Esophagus muscularis mucosa (tissue), 4 donors: ENCODE measurements at regions not wholly inside any gene's neighbourhood (a gene's known extent, or its start where the extent isn't known, plus 50 kb on each side); places are given as distances from the start of the nearest gene placed in this dataset.

Source experiments
- DNase-seq: peaks from one replicate; pipeline ENCODE4 v3.0.0-alpha.2; 2017; ENCODE audit errors: extremely low spot score
- H3K27ac ChIP-seq, 4 donors: fragments of 200-600 bp; sonication (generic); replicated peaks in 1 of 4; 1 replicate in 3 of 4; 2 replicates in 1 of 4; pipeline ENCODE4 v1.5.1; 2016 to 2019; ENCODE audit warnings: mild to moderate bottlenecking in 1 of 4
- H3K27me3 ChIP-seq, 4 donors: fragments of 200-600 bp; sonication (generic); one replicate each; pipeline versions ENCODE4 v1.5.1 to v1.6.0; 2016 to 2019
- H3K36me3 ChIP-seq, 4 donors: fragments of 200-600 bp; sonication (generic); one replicate each; pipeline ENCODE4 v1.5.1; 2016 to 2019
- H3K4me1 ChIP-seq, 4 donors: fragments of 200-600 bp; sonication (generic); one replicate each; pipeline ENCODE4 v1.5.1; 2016 to 2019
- H3K4me3 ChIP-seq, 4 donors: fragments of 200-600 bp; sonication (generic); 1 replicate in 2 of 4; 2 replicates in 2 of 4; pipeline ENCODE4 v1.5.1; 2016 to 2019; ENCODE audit warnings: mild to moderate bottlenecking in 4 of 4, moderate library complexity in 1 of 4
- H3K9me3 ChIP-seq, 4 donors: fragments of 200-600 bp; sonication (generic); 1 replicate in 3 of 4; 2 replicates in 1 of 4; pipeline ENCODE4 v1.5.1; 2016 to 2019
- EP300 ChIP-seq: sonication (generic); formaldehyde crosslinking; IDR thresholded peaks from one replicate; pipeline ENCODE4 v1.6.1; 2017; ENCODE audit warnings: antibody characterized with exemption
- POLR2A ChIP-seq: fragments of 450-650 bp; IDR thresholded peaks from one replicate; pipeline ENCODE4 v1.6.1; 2017; ENCODE audit warnings: antibody characterized with exemption, moderate library complexity, mild to moderate bottlenecking, low read depth
- POLR2AphosphoS5 ChIP-seq, 2 donors: sonication (generic); formaldehyde crosslinking; IDR thresholded peaks; one replicate each; pipeline ENCODE4 v1.6.1; 2017; ENCODE audit warnings: antibody characterized with exemption in 2 of 2
- WGBS: methylation state at CpG from one replicate; pipeline ENCODE4 v1.1.5; 2018; 5-methylcytosine and 5-hydroxymethylcytosine counted together
- intact Hi-C: fragments of 100-400 bp; cut with DNase I; formaldehyde crosslinking; loops from one replicate; pipeline ENCODE4 v1.15.1; 2023
- TF ChIP-seq, protein P1 (sequence below), 3 experiments: fragments of 200-600 bp in 2 of 3; fragments of 450-650 bp in 1 of 3; sonication (generic) in 2 of 3; IDR thresholded peaks; one replicate each; pipeline ENCODE4 v1.5.1; 2017 to 2019; ENCODE audit warnings: antibody characterized with exemption in 3 of 3, mild to moderate bottlenecking in 2 of 3, moderate library complexity in 1 of 3

DNA sequence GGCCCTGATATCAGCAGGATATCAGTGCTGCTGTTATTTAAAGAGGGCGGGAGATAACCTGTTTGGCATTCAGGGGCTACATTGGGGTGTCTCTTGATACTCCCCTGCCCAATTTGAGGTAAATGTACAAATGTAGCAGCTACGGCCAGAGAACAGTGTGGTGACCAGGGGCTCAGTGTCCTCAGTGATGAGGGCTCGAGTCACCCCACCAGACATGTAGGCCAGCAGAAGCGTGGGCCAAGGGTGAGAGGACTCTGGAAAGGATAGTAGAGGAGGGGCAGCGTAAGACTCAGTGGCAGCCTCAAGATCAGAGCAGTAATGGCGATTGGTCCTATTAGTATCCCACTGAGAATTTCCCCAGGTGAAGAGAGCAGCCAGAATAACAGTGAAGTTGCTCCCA, 108.4 kb downstream of the XCL2 start:
- Histone ChIP-seq H3K36me3 (no peaks in the 10 kb centered on the region), H3K27ac (no peak overlapping the region), H3K9me3 (no peaks in the 10 kb centered on the region), H3K4me1 (peaks cover 6 to 27% (median 22%) of the 10 kb centered on the region in 4 donors), H3K4me3 (no peak overlapping the region), H3K27me3 (no peaks in the 10 kb centered on the region)
- intact Hi-C loops: loop anchor here (5.0 to 10.0 kb wide), 4 partner anchors 137 to 909 kb away; partner anchors contain the start of gene ATP1B1
- WGBS: 91% methylated on average over 6 of the region's 6 CpGs
- no peak for DNase-seq
- TF ChIP-seq, protein P1, sequence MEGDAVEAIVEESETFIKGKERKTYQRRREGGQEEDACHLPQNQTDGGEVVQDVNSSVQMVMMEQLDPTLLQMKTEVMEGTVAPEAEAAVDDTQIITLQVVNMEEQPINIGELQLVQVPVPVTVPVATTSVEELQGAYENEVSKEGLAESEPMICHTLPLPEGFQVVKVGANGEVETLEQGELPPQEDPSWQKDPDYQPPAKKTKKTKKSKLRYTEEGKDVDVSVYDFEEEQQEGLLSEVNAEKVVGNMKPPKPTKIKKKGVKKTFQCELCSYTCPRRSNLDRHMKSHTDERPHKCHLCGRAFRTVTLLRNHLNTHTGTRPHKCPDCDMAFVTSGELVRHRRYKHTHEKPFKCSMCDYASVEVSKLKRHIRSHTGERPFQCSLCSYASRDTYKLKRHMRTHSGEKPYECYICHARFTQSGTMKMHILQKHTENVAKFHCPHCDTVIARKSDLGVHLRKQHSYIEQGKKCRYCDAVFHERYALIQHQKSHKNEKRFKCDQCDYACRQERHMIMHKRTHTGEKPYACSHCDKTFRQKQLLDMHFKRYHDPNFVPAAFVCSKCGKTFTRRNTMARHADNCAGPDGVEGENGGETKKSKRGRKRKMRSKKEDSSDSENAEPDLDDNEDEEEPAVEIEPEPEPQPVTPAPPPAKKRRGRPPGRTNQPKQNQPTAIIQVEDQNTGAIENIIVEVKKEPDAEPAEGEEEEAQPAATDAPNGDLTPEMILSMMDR (IDR thresholded peaks at IDR 0.05): no peak
- TF ChIP-seq POLR2A (no peak), EP300 (no peak), POLR2AphosphoS5 (IDR thresholded peaks at IDR 0.05) (no peak)

DNA sequence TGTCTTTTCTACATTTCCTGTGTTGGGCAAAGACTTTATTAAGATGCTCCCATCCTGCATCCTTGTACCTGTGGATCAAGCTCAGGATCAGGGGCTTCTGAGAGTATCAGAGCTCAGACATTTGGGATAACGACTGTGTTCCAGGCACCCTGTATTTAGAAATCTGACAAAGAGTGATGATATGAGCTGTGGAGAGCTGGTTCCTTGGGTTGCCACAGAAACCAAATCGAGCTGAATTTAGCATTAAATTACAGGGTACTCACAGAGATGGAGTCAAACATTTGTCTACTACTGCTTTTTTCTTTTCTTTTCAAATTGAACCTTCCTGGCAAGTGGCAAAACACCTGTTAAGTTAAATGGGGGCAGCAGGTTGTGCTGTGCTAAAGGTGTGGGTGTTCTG, 110.6 kb downstream of the XCL2 start:
- Histone ChIP-seq H3K4me1 (peaks cover 23 to 38% (median 33%) of the 10 kb centered on the region in 4 donors), H3K9me3 (no peaks in the 10 kb centered on the region), H3K27me3 (no peaks in the 10 kb centered on the region), H3K4me3 (no peak overlapping the region), H3K36me3 (no peaks in the 10 kb centered on the region), H3K27ac (no peak overlapping the region)
- no peak for DNase-seq
- intact Hi-C loops: loop anchor here (10.0 kb wide), 3 partner anchors 352 to 912 kb away; partner anchors contain the start of gene ATP1B1
- TF ChIP-seq EP300: no peak
- TF ChIP-seq, protein P1 (IDR thresholded peaks at IDR 0.05): no peak
- WGBS: 74% methylated on average over 2 of the region's 2 CpGs

DNA sequence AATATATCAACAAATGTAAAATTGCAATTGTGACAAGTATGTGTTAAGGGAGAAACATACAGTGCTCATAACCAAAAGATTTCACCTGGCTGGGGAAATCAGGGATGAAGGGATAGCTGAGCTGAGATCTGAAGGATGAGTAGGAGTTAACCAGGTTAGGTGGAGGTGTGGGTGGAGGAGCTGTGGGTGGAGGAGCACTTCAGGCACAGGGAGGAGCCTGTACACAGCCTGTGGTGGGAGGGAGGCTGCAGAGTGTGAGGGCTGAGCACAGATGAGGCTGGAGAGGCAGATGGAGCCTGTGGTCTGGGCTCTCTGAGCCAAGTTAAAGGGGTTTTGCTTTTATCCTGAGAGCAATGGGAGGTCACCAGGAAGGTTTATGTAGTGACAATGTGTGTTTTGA, 111.9 kb downstream of the XCL2 start:
- no peak overlapping the region for H3K27ac ChIP-seq
- no peaks in the 10 kb centered on the region for H3K9me3 ChIP-seq
- no peak overlapping the region for H3K4me3 ChIP-seq
- intact Hi-C loops: loop anchor here (10.0 kb wide), 3 partner anchors 353 to 913 kb away; partner anchors contain the start of gene ATP1B1
- no peak for DNase-seq
- TF ChIP-seq POLR2AphosphoS5 (IDR thresholded peaks at IDR 0.05): no peak
- TF ChIP-seq EP300: no peak
- no peak for TF ChIP-seq POLR2A
- TF ChIP-seq, protein P1 (IDR thresholded peaks at IDR 0.05): no peak
- H3K4me1 ChIP-seq: peaks cover 36 to 51% (median 44%) of the 10 kb centered on the region in 4 donors
- H3K27me3 ChIP-seq: no peaks in the 10 kb centered on the region
- H3K36me3 ChIP-seq: no peaks in the 10 kb centered on the region

DNA sequence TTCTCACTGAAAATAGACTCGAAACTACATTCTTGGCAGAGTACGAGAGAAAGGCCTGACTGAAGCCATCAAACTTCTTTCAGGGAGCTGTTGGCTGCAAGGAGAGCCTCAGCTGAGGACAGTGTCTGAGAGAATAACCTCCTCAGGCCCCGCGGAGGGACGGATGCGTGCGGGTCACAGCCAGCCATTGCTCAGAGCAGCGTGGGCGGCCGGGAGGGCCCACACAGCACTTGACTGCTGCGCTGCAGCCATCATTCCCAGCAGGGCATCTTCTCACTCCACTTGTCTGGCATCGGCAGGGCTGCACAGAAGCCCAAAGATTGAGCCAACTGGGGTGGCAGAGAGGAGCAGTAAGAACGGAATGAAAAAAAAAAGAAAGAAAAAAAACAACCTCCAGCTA, 113.5 kb downstream of the XCL2 start:
- WGBS: 57% methylated on average over 13 of the region's 13 CpGs
- Histone ChIP-seq H3K36me3 (no peaks in the 10 kb centered on the region), H3K4me1 (peaks cover 41 to 61% (median 52%) of the 10 kb centered on the region in 4 donors), H3K27ac (peak overlapping the region; percentile 75 to 83 (median 79)), H3K9me3 (no peaks in the 10 kb centered on the region), H3K4me3 (no peak overlapping the region), H3K27me3 (no peaks in the 10 kb centered on the region)
- intact Hi-C loops: loop anchor here (10.0 kb wide), 3 partner anchors 354 to 914 kb away; partner anchors contain the start of gene ATP1B1
- TF ChIP-seq, protein P1 (IDR thresholded peaks at IDR 0.05): no peak
- TF ChIP-seq EP300: no peak
- no peak for DNase-seq
